ENCODE measurements at regions not wholly inside any gene's neighbourhood (a gene's known extent, or its start where the extent isn't known, plus 50 kb on each side); places are given as distances from the start of the nearest gene placed in this dataset.

DNA sequence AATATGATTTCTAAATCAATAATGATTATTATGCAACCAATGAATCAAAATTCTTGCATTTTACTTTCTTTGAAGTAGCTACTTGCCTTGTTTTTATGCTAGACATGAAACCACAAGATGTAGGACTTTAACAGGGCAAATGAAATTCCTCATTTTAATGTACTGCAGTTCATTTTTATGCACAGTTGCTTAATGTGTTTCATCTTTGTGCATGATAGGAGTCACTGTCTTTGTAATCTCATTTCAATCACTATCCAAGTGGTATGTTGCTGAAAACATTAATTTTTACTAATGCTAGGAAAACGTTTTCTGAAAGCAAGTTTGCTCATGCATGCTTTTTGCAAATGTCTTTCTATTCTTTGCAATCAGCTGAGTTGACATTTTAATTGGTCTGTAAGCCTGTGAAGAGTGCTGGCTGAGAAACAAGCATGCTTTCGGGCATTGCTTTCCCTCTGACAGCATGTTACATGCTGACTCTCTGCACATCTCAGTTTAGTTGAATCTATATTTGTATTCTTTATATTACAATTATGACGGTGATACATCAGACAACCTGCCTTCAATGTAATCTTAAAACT is 535.0 kb upstream of the CDH18 start:
- Histone ChIP-seq H3K9me3 (ENCODE audit: control insufficient read depth, insufficient read depth, low read depth, low read length) (no peaks in the 10 kb centered on the region), H3K27ac (ENCODE audit: low read depth, low read length) (no peak overlapping the region), H3K27me3 (ENCODE audit: control insufficient read depth, insufficient read depth, low read length) (no peaks in the 10 kb centered on the region), H3K36me3 (ENCODE audit: control insufficient read depth, insufficient read depth, low read length) (no peaks in the 10 kb centered on the region), H3K4me3 (ENCODE audit: low read depth, low read length) (no peak overlapping the region), H3K4me1 (ENCODE audit: control insufficient read depth, insufficient read depth, low read length) (no peaks in the 10 kb centered on the region), H3K9ac (ENCODE audit: low read length) (no peak overlapping the region)

DNA sequence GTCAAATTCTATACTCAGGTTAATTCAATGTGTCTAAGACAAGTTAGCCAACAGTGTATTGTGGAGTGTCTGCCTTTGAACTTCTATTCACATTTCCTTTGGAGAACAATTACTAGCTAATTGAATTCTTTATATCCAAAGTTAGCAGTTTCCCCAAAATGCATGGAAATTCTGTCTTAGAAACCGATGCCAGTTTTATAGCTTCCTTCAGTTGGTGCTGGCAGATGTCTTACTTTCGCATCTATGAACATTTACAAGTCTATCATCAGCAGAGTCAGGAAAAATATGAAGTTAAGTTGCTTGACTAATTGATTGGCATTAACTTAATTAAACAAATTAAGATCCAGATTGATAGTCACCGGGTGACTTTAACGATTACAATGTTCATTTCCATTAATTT is 527.6 kb upstream of the CDH18 start:
- Histone ChIP-seq H3K9me3 (ENCODE audit: control insufficient read depth, insufficient read depth, low read depth, low read length) (no peaks in the 10 kb centered on the region), H3K9ac (ENCODE audit: low read length) (no peak overlapping the region)

DNA sequence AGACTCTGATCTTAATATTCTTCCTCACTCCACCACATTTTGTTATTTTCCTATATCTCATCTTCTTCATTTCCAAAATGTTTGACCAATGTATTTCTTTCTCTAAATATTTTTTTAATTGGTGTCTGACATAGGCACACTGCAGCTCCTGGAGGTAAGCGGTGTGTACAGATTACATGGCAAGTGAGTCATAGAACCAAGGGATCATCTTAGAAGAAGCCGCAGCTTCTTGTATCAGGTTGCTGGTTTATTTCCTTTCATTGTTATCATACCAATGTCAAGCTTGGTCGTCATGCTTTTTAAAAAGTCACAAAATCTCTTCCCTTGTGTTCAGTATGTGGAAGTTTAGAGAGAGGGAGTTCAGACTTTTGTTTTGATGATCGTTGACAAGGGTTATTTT is 526.1 kb upstream of the CDH18 start:
- Histone ChIP-seq H3K36me3 (ENCODE audit: control insufficient read depth, insufficient read depth, low read length) (no peaks in the 10 kb centered on the region), H3K27ac (ENCODE audit: low read depth, low read length) (no peak overlapping the region), H3K9ac (ENCODE audit: low read length) (no peak overlapping the region), H3K4me1 (ENCODE audit: control insufficient read depth, insufficient read depth, low read length) (no peaks in the 10 kb centered on the region), H3K4me3 (ENCODE audit: low read depth, low read length) (no peak overlapping the region), H3K9me3 (ENCODE audit: control insufficient read depth, insufficient read depth, low read depth, low read length) (no peaks in the 10 kb centered on the region), H3K27me3 (ENCODE audit: control insufficient read depth, insufficient read depth, low read length) (no peaks in the 10 kb centered on the region)

More for the DNA sequence above, 527.6 kb upstream of the CDH18 start:
- Histone ChIP-seq H3K4me1 (ENCODE audit: control insufficient read depth, insufficient read depth, low read length) (no peaks in the 10 kb centered on the region), H3K27me3 (ENCODE audit: control insufficient read depth, insufficient read depth, low read length) (no peaks in the 10 kb centered on the region), H3K36me3 (ENCODE audit: control insufficient read depth, insufficient read depth, low read length) (no peaks in the 10 kb centered on the region), H3K4me3 (ENCODE audit: low read depth, low read length) (no peak overlapping the region), H3K27ac (ENCODE audit: low read depth, low read length) (no peak overlapping the region)

DNA sequence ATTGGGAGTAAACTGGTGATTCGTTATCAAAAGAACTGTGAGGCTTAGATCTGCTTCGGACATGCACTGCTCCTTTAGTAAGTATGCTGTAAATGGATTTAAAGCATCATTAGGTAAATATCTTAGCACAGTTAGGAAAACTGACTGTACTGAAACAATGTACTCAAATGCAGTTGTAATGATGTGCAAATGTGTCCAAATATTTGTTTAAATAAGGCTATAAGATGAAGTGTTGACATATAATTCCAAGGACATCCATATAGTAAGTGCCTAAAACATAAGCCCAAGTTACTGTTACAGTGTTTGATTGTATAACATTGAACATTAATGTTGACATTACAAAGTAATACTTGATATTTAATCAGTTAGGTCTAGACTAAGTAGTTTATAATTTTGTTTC is 512.5 kb upstream of the CDH18 start:
- Histone ChIP-seq H3K27ac (ENCODE audit: low read depth, low read length) (no peak overlapping the region), H3K4me3 (ENCODE audit: low read depth, low read length) (no peak overlapping the region), H3K4me1 (ENCODE audit: control insufficient read depth, insufficient read depth, low read length) (no peaks in the 10 kb centered on the region), H3K36me3 (ENCODE audit: control insufficient read depth, insufficient read depth, low read length) (no peaks in the 10 kb centered on the region), H3K27me3 (ENCODE audit: control insufficient read depth, insufficient read depth, low read length) (no peaks in the 10 kb centered on the region), H3K9ac (ENCODE audit: low read length) (no peak overlapping the region), H3K9me3 (ENCODE audit: control insufficient read depth, insufficient read depth, low read depth, low read length) (no peaks in the 10 kb centered on the region)

DNA sequence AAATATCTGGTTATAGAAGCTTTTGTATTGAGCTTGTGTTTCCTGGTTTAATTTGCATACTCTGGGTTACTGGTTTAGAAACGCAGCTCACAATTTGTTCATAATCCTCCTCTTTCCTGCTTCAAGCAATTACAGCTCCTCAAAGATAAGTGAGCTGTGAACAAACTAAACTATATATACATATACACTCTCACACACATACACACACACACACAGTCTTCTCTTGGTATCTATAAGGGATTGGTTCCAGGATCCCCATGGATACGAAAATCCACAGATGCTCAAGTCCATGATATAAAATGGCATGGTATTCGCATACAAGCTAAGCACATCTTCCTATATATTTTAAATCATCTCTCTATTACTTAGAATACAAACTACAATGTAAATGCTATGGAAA is 510.9 kb upstream of the CDH18 start:
- Histone ChIP-seq H3K27me3 (ENCODE audit: control insufficient read depth, insufficient read depth, low read length) (no peaks in the 10 kb centered on the region), H3K36me3 (ENCODE audit: control insufficient read depth, insufficient read depth, low read length) (no peaks in the 10 kb centered on the region), H3K27ac (ENCODE audit: low read depth, low read length) (no peak overlapping the region), H3K9ac (ENCODE audit: low read length) (no peak overlapping the region), H3K9me3 (ENCODE audit: control insufficient read depth, insufficient read depth, low read depth, low read length) (no peaks in the 10 kb centered on the region), H3K4me3 (ENCODE audit: low read depth, low read length) (no peak overlapping the region), H3K4me1 (ENCODE audit: control insufficient read depth, insufficient read depth, low read length) (no peaks in the 10 kb centered on the region)

DNA sequence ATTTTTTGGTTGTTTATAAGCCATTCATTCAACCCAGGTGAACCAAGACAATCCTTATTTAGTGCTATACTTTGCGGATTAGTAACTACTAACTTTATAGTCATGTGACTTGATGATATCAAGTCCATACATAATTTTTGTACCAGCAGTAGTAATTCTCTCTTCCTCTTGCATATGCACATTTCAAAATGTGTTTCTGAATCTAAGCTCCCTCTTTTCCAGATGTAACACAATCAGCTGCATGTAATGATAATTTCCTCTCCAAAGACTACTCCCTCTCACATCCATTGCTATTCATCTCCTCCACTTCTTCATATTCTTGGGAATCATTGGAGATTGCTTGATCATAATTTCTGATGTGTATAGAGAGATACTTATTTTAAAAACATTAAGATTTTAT is 510.1 kb upstream of the CDH18 start:
- Histone ChIP-seq H3K4me3 (ENCODE audit: low read depth, low read length) (no peak overlapping the region), H3K27ac (ENCODE audit: low read depth, low read length) (no peak overlapping the region), H3K36me3 (ENCODE audit: control insufficient read depth, insufficient read depth, low read length) (no peaks in the 10 kb centered on the region), H3K27me3 (ENCODE audit: control insufficient read depth, insufficient read depth, low read length) (no peaks in the 10 kb centered on the region), H3K9ac (ENCODE audit: low read length) (no peak overlapping the region), H3K4me1 (ENCODE audit: control insufficient read depth, insufficient read depth, low read length) (no peaks in the 10 kb centered on the region), H3K9me3 (ENCODE audit: control insufficient read depth, insufficient read depth, low read depth, low read length) (no peaks in the 10 kb centered on the region)

DNA sequence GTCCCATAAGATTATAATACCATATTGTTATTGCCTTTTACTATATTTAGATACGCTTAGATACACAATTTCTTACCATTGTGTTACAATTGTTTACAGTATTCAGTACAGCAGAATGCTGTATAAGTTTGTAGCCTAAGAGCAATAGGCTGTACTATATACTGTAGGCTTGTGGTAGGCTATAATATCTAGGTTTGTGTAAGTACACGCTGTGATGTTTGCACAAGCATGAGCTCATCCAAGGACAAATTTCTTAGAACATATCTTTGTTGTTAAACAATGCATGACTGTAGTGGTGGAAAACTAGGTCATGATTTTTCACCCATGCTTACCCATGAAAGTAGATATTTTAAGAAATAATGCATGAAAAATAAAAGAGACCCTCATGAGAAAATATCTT is 509.4 kb upstream of the CDH18 start:
- Histone ChIP-seq H3K27ac (ENCODE audit: low read depth, low read length) (no peak overlapping the region), H3K9me3 (ENCODE audit: control insufficient read depth, insufficient read depth, low read depth, low read length) (no peaks in the 10 kb centered on the region), H3K4me3 (ENCODE audit: low read depth, low read length) (no peak overlapping the region), H3K27me3 (ENCODE audit: control insufficient read depth, insufficient read depth, low read length) (no peaks in the 10 kb centered on the region), H3K9ac (ENCODE audit: low read length) (no peak overlapping the region), H3K36me3 (ENCODE audit: control insufficient read depth, insufficient read depth, low read length) (no peaks in the 10 kb centered on the region), H3K4me1 (ENCODE audit: control insufficient read depth, insufficient read depth, low read length) (no peaks in the 10 kb centered on the region)

DNA sequence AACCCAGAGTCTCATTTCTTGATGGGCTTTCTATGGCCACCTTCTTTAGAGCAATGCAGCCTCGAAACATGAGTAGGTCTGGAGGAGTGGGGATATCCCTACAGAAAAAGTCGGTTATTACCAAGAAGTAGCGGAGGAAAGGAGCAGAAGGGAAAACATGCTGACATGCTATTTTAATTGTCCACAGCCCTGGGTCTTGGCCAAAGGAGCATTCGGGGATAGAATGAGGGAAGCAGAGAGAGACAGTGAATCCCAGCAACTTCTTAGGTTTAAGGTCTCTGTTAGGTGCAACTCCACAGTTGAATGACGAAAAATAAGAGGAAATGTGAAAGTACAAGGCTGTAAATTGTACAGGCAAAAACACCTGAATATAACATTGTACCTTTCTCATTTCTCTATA is 506.7 kb upstream of the CDH18 start:
- Histone ChIP-seq H3K9me3 (ENCODE audit: control insufficient read depth, insufficient read depth, low read depth, low read length) (no peaks in the 10 kb centered on the region), H3K27ac (ENCODE audit: low read depth, low read length) (no peak overlapping the region), H3K36me3 (ENCODE audit: control insufficient read depth, insufficient read depth, low read length) (no peaks in the 10 kb centered on the region), H3K27me3 (ENCODE audit: control insufficient read depth, insufficient read depth, low read length) (no peaks in the 10 kb centered on the region), H3K9ac (ENCODE audit: low read length) (no peak overlapping the region), H3K4me3 (ENCODE audit: low read depth, low read length) (no peak overlapping the region), H3K4me1 (ENCODE audit: control insufficient read depth, insufficient read depth, low read length) (no peaks in the 10 kb centered on the region)

DNA sequence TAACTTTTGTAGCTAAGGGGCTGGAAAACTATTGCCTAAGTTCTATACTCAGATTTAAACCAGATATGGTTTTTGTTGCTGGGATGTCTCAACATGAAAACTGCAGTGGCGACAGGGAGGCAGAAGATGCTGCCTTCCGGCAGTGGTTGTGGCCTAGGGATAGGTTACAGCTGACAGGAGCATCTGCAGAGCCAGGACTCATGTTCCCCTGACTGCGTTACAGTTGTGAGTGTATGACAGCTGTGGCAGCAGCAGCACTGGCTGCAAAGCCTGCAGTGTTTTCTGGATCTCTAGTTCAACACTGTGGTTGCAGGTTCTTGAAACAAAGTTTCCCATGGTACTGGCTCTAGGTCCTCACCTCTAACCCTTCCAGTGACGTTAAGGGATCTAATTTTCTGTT is 498.8 kb upstream of the CDH18 start:
- no peak overlapping the region for H3K27ac ChIP-seq (ENCODE audit: low read depth, low read length)
- no peaks in the 10 kb centered on the region for H3K27me3 ChIP-seq (ENCODE audit: control insufficient read depth, insufficient read depth, low read length)
- no peaks in the 10 kb centered on the region for H3K4me1 ChIP-seq (ENCODE audit: control insufficient read depth, insufficient read depth, low read length)
- H3K36me3 ChIP-seq (ENCODE audit: control insufficient read depth, insufficient read depth, low read length), result no peaks in the 10 kb centered on the region
- no peaks in the 10 kb centered on the region for H3K9me3 ChIP-seq (ENCODE audit: control insufficient read depth, insufficient read depth, low read depth, low read length)
- no peak overlapping the region for H3K9ac ChIP-seq (ENCODE audit: low read length)
- H3K4me3 ChIP-seq (ENCODE audit: low read depth, low read length), result no peak overlapping the region

DNA sequence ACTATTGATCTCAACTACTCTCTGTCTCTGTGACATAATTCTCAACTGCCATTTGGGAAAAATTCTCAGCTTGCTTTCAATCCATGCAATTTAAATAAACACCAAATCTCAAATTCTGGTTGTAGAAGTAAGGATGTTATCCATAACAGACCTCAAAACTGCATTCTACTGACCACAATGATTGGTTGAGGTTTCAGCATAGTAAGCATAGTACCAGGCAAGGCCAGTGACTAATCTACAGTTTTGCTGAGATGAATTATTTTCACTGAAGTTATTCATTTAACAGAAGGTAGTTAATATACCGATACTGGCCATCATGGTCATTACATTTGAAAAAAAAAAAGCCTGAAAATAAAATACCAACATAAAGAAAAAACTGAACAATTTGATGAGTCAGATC is 488.0 kb upstream of the CDH18 start:
- Histone ChIP-seq H3K4me1 (ENCODE audit: control insufficient read depth, insufficient read depth, low read length) (no peaks in the 10 kb centered on the region), H3K9ac (ENCODE audit: low read length) (no peak overlapping the region), H3K9me3 (ENCODE audit: control insufficient read depth, insufficient read depth, low read depth, low read length) (no peaks in the 10 kb centered on the region), H3K4me3 (ENCODE audit: low read depth, low read length) (no peak overlapping the region), H3K27me3 (ENCODE audit: control insufficient read depth, insufficient read depth, low read length) (no peaks in the 10 kb centered on the region), H3K27ac (ENCODE audit: low read depth, low read length) (no peak overlapping the region), H3K36me3 (ENCODE audit: control insufficient read depth, insufficient read depth, low read length) (no peaks in the 10 kb centered on the region)

DNA sequence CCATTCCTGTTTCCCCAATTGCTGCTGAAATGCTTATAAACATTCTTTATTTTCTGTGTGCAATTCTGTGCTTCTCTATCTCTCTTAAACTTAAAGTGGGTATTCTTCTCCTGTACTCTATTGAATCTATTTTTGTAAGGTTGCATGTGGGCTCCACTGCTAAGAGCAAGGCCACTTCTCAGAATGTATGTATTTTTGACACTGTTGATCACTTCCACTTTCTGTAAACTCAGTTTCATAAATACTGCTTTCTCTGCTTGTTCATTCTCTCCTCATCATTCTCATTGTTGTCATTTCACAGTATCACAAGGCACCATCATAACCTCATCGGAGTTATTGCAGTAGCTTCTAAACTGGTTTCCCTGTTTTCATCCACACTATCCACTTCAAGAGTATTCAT is 483.0 kb upstream of the CDH18 start:
- Histone ChIP-seq H3K27me3 (ENCODE audit: control insufficient read depth, insufficient read depth, low read length) (no peaks in the 10 kb centered on the region), H3K4me1 (ENCODE audit: control insufficient read depth, insufficient read depth, low read length) (no peaks in the 10 kb centered on the region), H3K27ac (ENCODE audit: low read depth, low read length) (no peak overlapping the region), H3K9ac (ENCODE audit: low read length) (no peak overlapping the region), H3K4me3 (ENCODE audit: low read depth, low read length) (no peak overlapping the region), H3K9me3 (ENCODE audit: control insufficient read depth, insufficient read depth, low read depth, low read length) (no peaks in the 10 kb centered on the region), H3K36me3 (ENCODE audit: control insufficient read depth, insufficient read depth, low read length) (no peaks in the 10 kb centered on the region)

DNA sequence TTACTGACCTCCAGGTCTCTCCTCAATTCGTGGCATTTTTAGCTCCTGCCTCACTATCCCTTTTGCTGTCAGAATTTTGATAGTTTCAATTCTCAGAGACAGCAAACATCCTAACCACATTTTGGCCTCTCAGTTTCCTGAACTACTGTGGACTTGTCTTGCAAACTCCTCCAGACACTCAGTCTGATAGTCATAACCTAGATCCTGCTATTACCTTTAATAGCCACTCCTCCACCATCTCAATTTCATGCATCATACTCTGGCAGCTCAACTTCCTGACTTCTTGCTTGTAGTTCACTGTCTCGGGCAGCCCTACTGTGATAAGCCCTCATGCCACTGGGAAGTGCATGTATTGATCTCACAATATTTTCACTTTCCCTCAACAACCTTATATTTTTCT is 481.8 kb upstream of the CDH18 start:
- no peak overlapping the region for H3K9ac ChIP-seq (ENCODE audit: low read length)
- H3K9me3 ChIP-seq (ENCODE audit: control insufficient read depth, insufficient read depth, low read depth, low read length), result no peaks in the 10 kb centered on the region
- no peaks in the 10 kb centered on the region for H3K4me1 ChIP-seq (ENCODE audit: control insufficient read depth, insufficient read depth, low read length)
- H3K36me3 ChIP-seq (ENCODE audit: control insufficient read depth, insufficient read depth, low read length), result no peaks in the 10 kb centered on the region
- H3K4me3 ChIP-seq (ENCODE audit: low read depth, low read length), result no peak overlapping the region
- H3K27ac ChIP-seq (ENCODE audit: low read depth, low read length), result no peak overlapping the region
- H3K27me3 ChIP-seq (ENCODE audit: control insufficient read depth, insufficient read depth, low read length), result no peaks in the 10 kb centered on the region
